Right lobe of liver (tissue), 6 donors: ENCODE measurements at regions not wholly inside any gene's neighbourhood (a gene's known extent, or its start where the extent isn't known, plus 50 kb on each side); places are given as distances from the start of the nearest gene placed in this dataset.
"Not testable (repeated sequence)": the region's sequence is repeated elsewhere in the genome, so short reads cannot be mapped to it uniquely, and the experiment has no call there.

Source experiments
- ATAC-seq, 4 donors: fragments of 200-7000 bp; cut with Tn5 transposase; one replicate each; pipeline ENCODE4 v1.9.1; 2020; ENCODE audit warnings: mild to moderate bottlenecking in 4 of 4, moderate library complexity in 4 of 4
- DNase-seq, 3 donors: peaks; one replicate each; pipeline ENCODE4 v3.0.0-alpha.2; 2020
- H3K27ac ChIP-seq, 3 donors: fragments of 200-600 bp; one replicate each; pipeline ENCODE4 v1.8.0; 2022
- H3K27me3 ChIP-seq, 2 donors: fragments of 200-600 bp; one replicate each; pipeline ENCODE4 v1.8.0; 2022
- H3K36me3 ChIP-seq, 4 donors: fragments of 200-600 bp; sonication (generic) in 1 of 4; one replicate each; pipeline versions ENCODE4 v1.5.1 to v1.8.0; 2017 to 2022; ENCODE audit warnings: control low read depth in 1 of 4
- H3K4me1 ChIP-seq, 4 donors: fragments of 200-600 bp; sonication (generic) in 1 of 4; one replicate each; pipeline versions ENCODE4 v1.5.1 to v1.8.0; 2017 to 2022; ENCODE audit warnings: control low read depth in 1 of 4
- H3K4me3 ChIP-seq, 3 donors: fragments of 200-600 bp; one replicate each; pipeline ENCODE4 v1.8.0; 2022
- H3K9me3 ChIP-seq, 4 donors: fragments of 200-600 bp; sonication (generic) in 1 of 4; one replicate each; pipeline versions ENCODE4 v1.5.1 to v1.8.0; 2017 to 2022; ENCODE audit warnings: control low read depth in 1 of 4
- POLR2A ChIP-seq: fragments of 450-650 bp; IDR thresholded peaks from one replicate; pipeline ENCODE4 v1.6.1; 2017; ENCODE audit warnings: antibody characterized with exemption, mild to moderate bottlenecking
- WGBS: methylation state at CpG from one replicate; pipeline ENCODE4 v1.1.6; 2018; ENCODE audit warnings: low coverage, low lambda C conversion rate; ENCODE audit not compliant: insufficient coverage; ENCODE audit errors: missing lambda C conversion rate; 5-methylcytosine and 5-hydroxymethylcytosine counted together
- intact Hi-C, 2 donors: fragments of 100-400 bp; cut with DNase I; formaldehyde crosslinking; loops; one replicate each; pipeline versions ENCODE4 v1.11.2 to v1.14.1; 2022
- TF ChIP-seq, protein P1 (sequence below), 4 donors: fragments of 200-600 bp in 3 of 4; fragments of 450-650 bp in 1 of 4; IDR thresholded peaks; one replicate each; pipeline versions ENCODE4 v1.5.1 to v1.8.0; 2016 to 2022; ENCODE audit warnings: antibody characterized with exemption in 4 of 4, mild to moderate bottlenecking in 2 of 4
- donor health status: DM: no; HTN: yes; CAD: no.
- donor health status: DM: no; HTN: no; CAD: no.
- donor health status: DM: no; HTN: no; CAD: no.
- donor health status: DM: no; HTN: yes; CAD: no.
- donor health status: DM: no; HTN: yes; CAD: no.

DNA sequence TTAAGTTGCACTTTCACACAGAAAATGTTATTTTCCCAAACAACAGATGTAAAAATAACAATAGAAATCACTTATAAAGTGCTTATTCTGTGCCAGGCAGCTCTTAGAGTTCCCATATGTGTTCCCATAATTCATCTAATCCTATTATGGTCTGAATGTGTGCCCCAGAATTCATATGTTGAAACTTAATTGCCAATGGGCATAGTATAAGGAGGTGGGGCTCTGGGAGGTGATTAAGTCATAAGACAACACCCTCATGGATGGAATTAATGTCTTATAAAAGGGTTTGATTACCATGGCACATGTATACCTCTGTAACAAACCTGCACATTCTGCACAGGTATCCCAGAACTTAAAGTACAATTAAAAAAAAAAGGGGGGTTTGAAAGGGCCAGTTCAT lies 92.7 kb downstream of the FZD1 start:
- no peak for ATAC-seq

DNA sequence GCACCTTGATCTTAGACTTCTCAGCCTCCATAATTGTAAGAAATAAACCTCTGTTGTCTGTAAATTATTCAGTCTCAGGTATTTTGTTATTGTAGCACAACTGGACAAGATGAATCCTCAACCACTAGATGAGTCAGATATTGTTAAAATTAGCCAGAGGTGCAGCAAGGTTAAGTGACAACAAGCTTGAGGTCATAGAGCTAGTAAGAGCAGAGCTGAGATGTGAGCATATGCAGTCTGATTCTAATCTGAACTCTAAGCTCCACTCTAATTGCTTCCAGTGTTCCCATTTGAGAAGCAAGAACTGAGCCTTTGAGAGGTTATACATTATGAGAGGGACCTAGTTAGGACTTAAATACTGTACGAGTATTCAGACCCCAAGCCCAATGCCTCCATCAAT lies 93.1 kb downstream of the FZD1 start:
- no peaks in the 10 kb centered on the region for H3K4me1 ChIP-seq
- no peak overlapping the region for H3K27ac ChIP-seq
- ATAC-seq (no peak), DNase-seq (no peak)
- no peak overlapping the region for H3K4me3 ChIP-seq
- intact Hi-C loops = no loop called here
- no peaks in the 10 kb centered on the region for H3K36me3 ChIP-seq
- H3K27me3 ChIP-seq = no peaks in the 10 kb centered on the region
- 20% methylated on average over 1 of the region's 1 CpG for WGBS
- no peaks in the 10 kb centered on the region for H3K9me3 ChIP-seq
- TF ChIP-seq, protein P1, sequence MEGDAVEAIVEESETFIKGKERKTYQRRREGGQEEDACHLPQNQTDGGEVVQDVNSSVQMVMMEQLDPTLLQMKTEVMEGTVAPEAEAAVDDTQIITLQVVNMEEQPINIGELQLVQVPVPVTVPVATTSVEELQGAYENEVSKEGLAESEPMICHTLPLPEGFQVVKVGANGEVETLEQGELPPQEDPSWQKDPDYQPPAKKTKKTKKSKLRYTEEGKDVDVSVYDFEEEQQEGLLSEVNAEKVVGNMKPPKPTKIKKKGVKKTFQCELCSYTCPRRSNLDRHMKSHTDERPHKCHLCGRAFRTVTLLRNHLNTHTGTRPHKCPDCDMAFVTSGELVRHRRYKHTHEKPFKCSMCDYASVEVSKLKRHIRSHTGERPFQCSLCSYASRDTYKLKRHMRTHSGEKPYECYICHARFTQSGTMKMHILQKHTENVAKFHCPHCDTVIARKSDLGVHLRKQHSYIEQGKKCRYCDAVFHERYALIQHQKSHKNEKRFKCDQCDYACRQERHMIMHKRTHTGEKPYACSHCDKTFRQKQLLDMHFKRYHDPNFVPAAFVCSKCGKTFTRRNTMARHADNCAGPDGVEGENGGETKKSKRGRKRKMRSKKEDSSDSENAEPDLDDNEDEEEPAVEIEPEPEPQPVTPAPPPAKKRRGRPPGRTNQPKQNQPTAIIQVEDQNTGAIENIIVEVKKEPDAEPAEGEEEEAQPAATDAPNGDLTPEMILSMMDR (IDR thresholded peaks at IDR 0.05) = no peak
- no peak for TF ChIP-seq POLR2A

More for the DNA sequence above, 92.7 kb downstream of the FZD1 start:
- H3K36me3 ChIP-seq = no peaks in the 10 kb centered on the region
- H3K4me3 ChIP-seq = no peak overlapping the region
- H3K27ac ChIP-seq = no peak overlapping the region
- no peak for TF ChIP-seq POLR2A
- TF ChIP-seq, protein P1 (IDR thresholded peaks at IDR 0.05) = no peak
- intact Hi-C loops = no loop called here
- H3K27me3 ChIP-seq = no peaks in the 10 kb centered on the region
- H3K4me1 ChIP-seq = no peaks in the 10 kb centered on the region
- no peak for DNase-seq
- H3K9me3 ChIP-seq = no peaks in the 10 kb centered on the region

DNA sequence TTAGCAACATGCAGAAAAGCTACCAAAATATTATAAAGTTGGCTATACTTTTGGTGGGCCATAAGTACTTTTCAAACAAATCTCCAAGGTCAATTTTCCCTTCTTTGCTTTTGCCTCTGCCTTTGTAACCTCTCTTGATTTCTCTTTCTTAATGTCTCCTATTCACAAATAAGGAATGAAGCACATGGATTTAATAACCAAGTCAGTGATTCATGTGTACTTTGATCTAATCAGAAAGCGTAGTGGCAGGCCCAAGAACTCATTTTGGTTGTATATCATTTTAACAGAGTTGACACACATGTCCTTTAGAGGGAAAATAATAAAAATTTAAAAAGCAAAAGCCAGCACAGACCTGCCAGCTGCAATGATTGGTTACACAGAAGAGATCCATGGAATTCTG lies 93.7 kb downstream of the FZD1 start:
- no peak overlapping the region for H3K27ac ChIP-seq
- H3K4me3 ChIP-seq = no peak overlapping the region
- H3K36me3 ChIP-seq = no peaks in the 10 kb centered on the region
- no peaks in the 10 kb centered on the region for H3K4me1 ChIP-seq
- DNase-seq (no peak), ATAC-seq (no peak)
- no peaks in the 10 kb centered on the region for H3K9me3 ChIP-seq
- WGBS = 58% methylated on average over 1 of the region's 1 CpG
- no peaks in the 10 kb centered on the region for H3K27me3 ChIP-seq
- TF ChIP-seq POLR2A = no peak
- TF ChIP-seq, protein P1 (IDR thresholded peaks at IDR 0.05) = no peak
- intact Hi-C loops = no loop called here

DNA sequence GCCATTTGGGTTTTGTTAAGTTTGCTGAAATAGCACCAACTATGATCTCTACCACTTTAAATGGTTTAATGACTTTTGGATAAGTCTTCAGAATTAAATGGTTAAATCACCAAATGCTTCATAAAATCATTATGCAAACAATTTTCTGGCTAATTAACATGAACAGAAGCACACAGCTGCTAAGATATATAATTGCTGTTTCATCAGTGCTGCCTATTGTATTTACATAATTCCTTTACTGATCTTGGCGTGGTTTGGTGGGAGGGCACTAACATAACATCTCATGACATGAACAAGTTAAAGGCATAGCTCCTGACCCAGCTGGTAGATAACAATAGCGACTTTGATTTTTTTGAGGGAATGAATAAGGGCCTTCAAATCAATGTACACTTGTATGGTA lies 94.1 kb downstream of the FZD1 start:
- intact Hi-C loops = no loop called here
- no peak for DNase-seq
- ATAC-seq = no peak
- TF ChIP-seq, protein P1 (IDR thresholded peaks at IDR 0.05) = no peak
- 81% methylated on average over 2 of the region's 2 CpGs for WGBS
- no peak overlapping the region for H3K27ac ChIP-seq
- H3K9me3 ChIP-seq = no peaks in the 10 kb centered on the region
- H3K36me3 ChIP-seq = no peaks in the 10 kb centered on the region
- no peak overlapping the region for H3K4me3 ChIP-seq
- H3K27me3 ChIP-seq = no peaks in the 10 kb centered on the region
- H3K4me1 ChIP-seq = no peaks in the 10 kb centered on the region

DNA sequence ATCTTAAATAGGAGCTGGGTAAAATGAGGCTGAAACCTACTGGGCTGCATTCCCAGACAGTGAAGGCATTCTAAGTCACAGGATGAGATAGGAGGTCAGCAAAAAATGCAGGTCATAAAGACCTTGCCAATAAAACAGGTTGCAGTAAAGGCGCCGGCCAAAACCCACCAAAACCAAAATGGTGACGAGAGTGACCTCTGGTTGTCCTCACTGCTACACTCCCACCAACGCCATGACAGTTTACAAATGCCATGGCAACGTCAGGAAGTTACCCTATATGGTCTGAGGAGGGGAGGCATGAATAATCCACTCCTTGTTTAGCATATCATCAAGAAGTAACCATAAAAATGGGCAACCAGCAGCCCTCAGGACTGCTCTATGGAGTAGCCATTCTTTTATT lies 100.9 kb downstream of the FZD1 start:
- H3K4me1 ChIP-seq, H3K27ac ChIP-seq, ATAC-seq, H3K27me3 ChIP-seq, DNase-seq, intact Hi-C loops, H3K4me3 ChIP-seq, H3K9me3 ChIP-seq, H3K36me3 ChIP-seq: not testable (repeated sequence)
- WGBS = 45% methylated on average over 4 of the region's 5 CpGs
